Mesothelial cell of epicardium (in vitro differentiated cells): ENCODE measurements at regions not wholly inside any gene's neighbourhood (a gene's known extent, or its start where the extent isn't known, plus 50 kb on each side); places are given as distances from the start of the nearest gene placed in this dataset.

Experiments
- DNase-seq, 2 experiments: peaks; one replicate each; pipeline ENCODE4 v3.0.0; 2021; ENCODE audit warnings: low spot score in 2 of 2; ENCODE audit not compliant: unreplicated experiment in 2 of 2
- H3K27ac Mint-ChIP-seq: 2 replicates; pipeline ENCODE4 v1.8.0; 2021; ENCODE audit warnings: mixed read lengths
- H3K27me3 Mint-ChIP-seq: 2 replicates; pipeline ENCODE4 v1.8.0; 2021; ENCODE audit warnings: low read depth, mixed read lengths
- H3K36me3 Mint-ChIP-seq: 2 replicates; pipeline ENCODE4 v1.8.0; 2021; ENCODE audit warnings: mixed read lengths
- H3K4me1 Mint-ChIP-seq: 2 replicates; pipeline ENCODE4 v1.8.0; 2021; ENCODE audit warnings: mixed read lengths
- H3K4me3 Mint-ChIP-seq: 2 replicates; pipeline ENCODE4 v1.8.0; 2021; ENCODE audit warnings: mild to moderate bottlenecking, moderate library complexity, mixed read lengths
- H3K9me3 Mint-ChIP-seq: 2 replicates; pipeline ENCODE4 v1.8.0; 2021; ENCODE audit warnings: mixed read lengths
- CTCF ChIP-seq: fragments of 200-600 bp; sonication (generic); IDR thresholded peaks from one replicate; pipeline ENCODE4 v1.5.0; 2021; ENCODE audit warnings: antibody characterized with exemption; ENCODE audit not compliant: unreplicated experiment

DNA sequence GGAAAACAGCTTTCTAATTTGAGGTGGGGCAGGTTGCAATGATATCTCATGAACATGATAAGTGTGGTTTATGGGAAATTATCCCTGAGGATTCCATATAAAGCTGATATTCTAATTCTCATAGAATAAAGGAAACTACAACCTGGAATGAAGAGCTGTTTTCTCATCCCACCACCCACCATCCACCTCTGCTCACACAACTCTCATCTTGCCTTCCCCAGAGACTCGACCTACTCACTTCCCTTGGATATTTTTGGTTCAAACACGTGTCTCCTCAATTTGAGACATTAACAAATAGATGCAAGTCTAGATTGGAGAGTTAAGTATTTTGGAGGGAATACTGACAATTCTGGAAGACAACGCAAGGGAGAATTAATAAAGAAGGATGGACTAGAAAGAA lies 490.9 kb downstream of the TMEM182 start:
- no peak for TF ChIP-seq CTCF
- no peak overlapping the region for H3K27ac Mint-ChIP-seq
- H3K4me3 Mint-ChIP-seq = no peak overlapping the region
- H3K27me3 Mint-ChIP-seq = peaks cover 2% of the 10 kb centered on the region
- no peak for DNase-seq
- peaks cover 17% of the 10 kb centered on the region for H3K9me3 Mint-ChIP-seq
- H3K4me1 Mint-ChIP-seq = no peaks in the 10 kb centered on the region
- no peaks in the 10 kb centered on the region for H3K36me3 Mint-ChIP-seq

GRCh38 chr2:103254611-103255010 lies 492.8 kb downstream of the TMEM182 start:
- Mint-ChIP-seq H3K27me3 (peaks cover 2% of the 10 kb centered on the region), H3K27ac (no peak overlapping the region), H3K9me3 (peaks cover 17% of the 10 kb centered on the region), H3K4me3 (no peak overlapping the region), H3K4me1 (no peaks in the 10 kb centered on the region), H3K36me3 (no peaks in the 10 kb centered on the region)
- no peak for DNase-seq
- TF ChIP-seq CTCF = no peak

DNA sequence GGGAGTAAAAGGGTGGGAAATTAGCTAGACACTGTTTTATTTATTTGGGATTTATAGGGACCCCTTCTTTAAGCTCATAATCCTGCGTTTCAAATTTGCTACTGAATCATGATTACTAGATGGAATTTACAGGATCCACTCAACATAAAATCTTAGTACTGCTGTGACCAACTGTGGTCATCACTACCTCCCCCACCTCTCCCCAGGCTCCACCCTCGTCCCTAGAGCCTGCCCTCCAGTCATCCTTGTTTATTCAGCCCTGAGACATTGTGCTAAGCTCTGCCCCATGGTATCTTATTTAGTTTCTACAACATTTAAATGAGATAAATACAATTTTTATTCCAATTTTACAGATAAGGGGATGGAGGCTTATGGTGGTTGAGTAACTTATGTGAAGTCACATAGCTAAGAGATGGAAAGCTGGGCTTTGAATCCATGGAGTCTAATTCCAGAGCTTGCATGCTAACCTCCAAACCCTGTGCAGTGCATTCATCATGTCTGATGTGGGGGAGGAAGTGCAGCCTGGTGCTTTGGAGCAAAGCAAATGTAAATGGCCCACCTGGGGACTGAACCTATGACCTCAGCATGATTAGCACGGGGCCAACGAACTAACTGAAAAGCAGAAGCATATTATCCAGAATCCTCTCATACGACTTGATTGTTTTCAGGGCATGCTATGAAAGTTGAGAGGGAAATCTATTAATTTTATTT lies 502.4 kb downstream of the TMEM182 start:
- no peaks in the 10 kb centered on the region for H3K27me3 Mint-ChIP-seq
- no peaks in the 10 kb centered on the region for H3K4me1 Mint-ChIP-seq
- no peak overlapping the region for H3K4me3 Mint-ChIP-seq
- no peaks in the 10 kb centered on the region for H3K36me3 Mint-ChIP-seq
- no peak overlapping the region for H3K27ac Mint-ChIP-seq
- DNase-seq = no peak
- peaks cover 14% of the 10 kb centered on the region for H3K9me3 Mint-ChIP-seq
- no peak for TF ChIP-seq CTCF

- Mint-ChIP-seq H3K27ac (no peak overlapping the region), H3K9me3 (peaks cover 24% of the 10 kb centered on the region), H3K4me1 (no peaks in the 10 kb centered on the region), H3K36me3 (no peaks in the 10 kb centered on the region), H3K27me3 (no peaks in the 10 kb centered on the region), H3K4me3 (no peak overlapping the region)
- no peak for DNase-seq
- TF ChIP-seq CTCF = no peak
Observed at GRCh38 chr2:103265521-103265920, 503.7 kb downstream of the TMEM182 start.

DNA sequence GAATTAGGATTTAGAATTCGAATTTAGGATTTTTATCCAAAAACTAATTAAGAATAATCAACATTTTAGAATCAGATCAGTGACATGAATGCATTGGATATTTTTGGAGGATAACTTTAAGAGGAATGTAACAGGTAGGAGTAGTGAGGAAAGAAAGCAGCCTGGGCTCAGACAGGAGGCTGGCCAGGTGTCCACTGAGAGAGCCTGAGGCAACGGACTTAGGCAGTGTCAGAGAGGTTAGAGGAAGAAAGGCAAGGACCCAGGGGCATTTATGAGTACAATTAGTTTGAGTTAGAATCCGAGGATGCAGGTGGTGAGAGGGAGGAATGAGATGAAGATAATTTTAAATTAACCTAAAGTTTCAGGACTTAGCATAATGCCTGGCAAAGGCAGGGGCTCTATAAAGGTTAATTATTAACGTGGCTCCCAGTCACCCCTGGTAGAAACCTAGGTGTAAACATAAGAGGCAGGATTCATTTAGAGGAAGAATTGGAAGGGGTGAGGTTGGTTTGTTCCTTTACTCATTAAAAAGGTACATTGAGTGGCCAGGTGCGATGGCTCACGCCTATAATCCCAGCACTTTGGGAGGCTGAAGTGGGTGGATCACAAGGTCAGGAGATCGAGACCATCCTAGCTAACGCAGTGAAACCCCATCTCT lies 507.1 kb downstream of the TMEM182 start:
- H3K27ac Mint-ChIP-seq = no peak overlapping the region
- H3K9me3 Mint-ChIP-seq = peaks cover 41% of the 10 kb centered on the region
- no peaks in the 10 kb centered on the region for H3K27me3 Mint-ChIP-seq

More for the DNA sequence above, 507.1 kb downstream of the TMEM182 start:
- TF ChIP-seq CTCF = no peak
- no peak for DNase-seq
- no peaks in the 10 kb centered on the region for H3K4me1 Mint-ChIP-seq
- no peaks in the 10 kb centered on the region for H3K36me3 Mint-ChIP-seq
- H3K4me3 Mint-ChIP-seq = no peak overlapping the region
